ENCODE measurements at regions not wholly inside any gene's neighbourhood (a gene's known extent, or its start where the extent isn't known, plus 50 kb on each side); places are given as distances from the start of the nearest gene placed in this dataset.

DNA sequence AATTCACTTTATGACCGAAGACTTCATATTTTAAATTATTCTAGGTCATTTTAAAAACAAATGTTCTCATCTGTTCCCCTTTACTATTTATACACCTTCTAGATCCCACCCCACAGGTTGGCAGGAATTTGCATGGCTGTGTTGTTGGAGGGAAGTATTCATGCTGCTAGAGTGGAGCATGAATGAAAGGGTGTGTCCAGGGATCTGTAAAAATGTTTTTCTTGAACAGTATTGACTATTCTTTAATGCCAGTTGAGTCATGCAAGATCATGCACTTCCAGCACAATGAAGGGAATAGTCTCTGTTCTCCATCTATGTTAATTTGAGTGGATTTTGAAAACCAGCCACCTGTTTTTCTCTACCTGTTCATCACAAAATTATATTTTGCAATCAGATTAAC lies 52.0 kb upstream of the COL3A1 start:
- ChIA-PET CTCF (no interaction called here), POLR2A (no interaction called here)
- peaks cover 21% of the 10 kb centered on the region for H3K9me3 Mint-ChIP-seq (ENCODE audit: unreplicated experiment)
- H3K4me1 Mint-ChIP-seq (ENCODE audit: insufficient read depth, unreplicated experiment): no peaks in the 10 kb centered on the region
- BruUV-seq (replicated peaks): no TSS peak
- no peak overlapping the region for H3K4me3 Mint-ChIP-seq (ENCODE audit: unreplicated experiment)
- H3K36me3 Mint-ChIP-seq (ENCODE audit: insufficient read depth, unreplicated experiment): no peaks in the 10 kb centered on the region
- DNase-seq (ENCODE audit: unreplicated experiment): no peak
- intact Hi-C loops (cut with micrococcal nuclease): no loop called here
- TF ChIP-seq CTCF (IDR thresholded peaks at IDR 0.05; ENCODE audit: unreplicated experiment): no peak
- no peaks in the 10 kb centered on the region for H3K27me3 Mint-ChIP-seq (ENCODE audit: insufficient read depth, unreplicated experiment)
- H3K27ac Mint-ChIP-seq (ENCODE audit: low read depth, unreplicated experiment): no peak overlapping the region
